ENCODE measurements at regions not wholly inside any gene's neighbourhood (a gene's known extent, or its start where the extent isn't known, plus 50 kb on each side); places are given as distances from the start of the nearest gene placed in this dataset.

GRCh38 chr9:129323999-129324553, 146.0 kb upstream of the IER5L start:
- no peak for TF ChIP-seq CTCF (IDR thresholded peaks at IDR 0.05; ENCODE audit: borderline replicate concordance, insufficient read depth, low read depth, low read length)

GRCh38 chr9:129323376-129323998, 145.4 kb upstream of the IER5L start:
- no peak for TF ChIP-seq CTCF (IDR thresholded peaks at IDR 0.05; ENCODE audit: borderline replicate concordance, insufficient read depth, low read depth, low read length)
- H3K4me3 ChIP-seq (ENCODE audit: low read depth, low read length), result no peak overlapping the region

More at GRCh38 chr9:129323999-129324553, 146.0 kb upstream of the IER5L start:
- no peak overlapping the region for H3K4me3 ChIP-seq (ENCODE audit: low read depth, low read length)

GRCh38 chr9:129322641-129323375, 144.7 kb upstream of the IER5L start:
- no peak overlapping the region for H3K4me3 ChIP-seq (ENCODE audit: low read depth, low read length)
- no peak for TF ChIP-seq CTCF (IDR thresholded peaks at IDR 0.05; ENCODE audit: borderline replicate concordance, insufficient read depth, low read depth, low read length)

GRCh38 chr9:129322022-129322621, 144.1 kb upstream of the IER5L start:
- no peak for TF ChIP-seq CTCF (IDR thresholded peaks at IDR 0.05; ENCODE audit: borderline replicate concordance, insufficient read depth, low read depth, low read length)
- no peak overlapping the region for H3K4me3 ChIP-seq (ENCODE audit: low read depth, low read length)

GRCh38 chr9:129321286-129322021, 143.4 kb upstream of the IER5L start:
- peak overlapping the region; percentile 27 for H3K4me3 ChIP-seq (ENCODE audit: low read depth, low read length)

More at GRCh38 chr9:129321286-129322021, 143.4 kb upstream of the IER5L start:
- TF ChIP-seq CTCF (IDR thresholded peaks at IDR 0.05; ENCODE audit: borderline replicate concordance, insufficient read depth, low read depth, low read length), result no peak
